OCI-LY1 (cell line): ENCODE measurements at regions not wholly inside any gene's neighbourhood (a gene's known extent, or its start where the extent isn't known, plus 50 kb on each side); places are given as distances from the start of the nearest gene placed in this dataset.

Source experiments
- H2AFZ ChIP-seq: fragments of 200-600 bp; sonication (generic), shearing (Covaris generic); 2 replicates; pipeline ENCODE4 v1.6.0; 2014; ENCODE audit warnings: antibody characterized with exemption, mild to moderate bottlenecking, low read length
- H3F3A ChIP-seq: fragments of 200-600 bp; sonication (generic), shearing (Covaris generic); 2 replicates; pipeline ENCODE4 v1.6.0; 2014; ENCODE audit warnings: mild to moderate bottlenecking, antibody characterized with exemption, low read length, moderate library complexity; ENCODE audit not compliant: insufficient read depth
- H3K27ac ChIP-seq: fragments of 200-600 bp; sonication (generic); 2 replicates; pipeline ENCODE4 v1.5.1; 2014; ENCODE audit warnings: low read length, mixed run types, mild to moderate bottlenecking, low read depth; ENCODE audit not compliant: poor library complexity, severe bottlenecking
- H3K27me3 ChIP-seq: fragments of 200-600 bp; sonication (generic); 2 replicates; pipeline ENCODE4 v1.6.0; 2014; ENCODE audit warnings: antibody characterized with exemption, mild to moderate bottlenecking, low read length, moderate library complexity; ENCODE audit not compliant: insufficient read depth
- H3K36me3 ChIP-seq: fragments of 200-600 bp; sonication (generic); 2 replicates; pipeline ENCODE4 v1.6.1; 2014; ENCODE audit warnings: mild to moderate bottlenecking, antibody characterized with exemption, low read length, moderate library complexity, mixed read lengths; ENCODE audit not compliant: insufficient read depth
- H3K4me1 ChIP-seq: fragments of 200-600 bp; sonication (generic); 2 replicates; pipeline ENCODE4 v1.5.1; 2014; ENCODE audit warnings: mild to moderate bottlenecking, low read length, moderate library complexity; ENCODE audit not compliant: insufficient read depth, severe bottlenecking
- H3K4me2 ChIP-seq: fragments of 200-600 bp; sonication (generic), shearing (Covaris generic); 2 replicates; pipeline ENCODE4 v1.6.1; 2014; ENCODE audit warnings: low read length
- H3K4me3 ChIP-seq: fragments of 200-600 bp; sonication (generic); 2 replicates; pipeline ENCODE4 v1.5.1; 2014; ENCODE audit warnings: low read length, low read depth, mild to moderate bottlenecking, mixed read lengths; ENCODE audit not compliant: poor library complexity, severe bottlenecking
- H3K79me2 ChIP-seq: fragments of 200-600 bp; shearing (Covaris generic); 2 replicates; pipeline ENCODE4 v1.6.1; 2016; ENCODE audit warnings: mixed run types, low read length, mixed read lengths; ENCODE audit not compliant: insufficient read depth
- H3K9ac ChIP-seq: fragments of 200-600 bp; sonication (generic), shearing (Covaris generic); 2 replicates; pipeline ENCODE4 v1.6.1; 2014; ENCODE audit warnings: mild to moderate bottlenecking, low read length, mixed read lengths
- H3K9me2 ChIP-seq: fragments of 200-600 bp; sonication (generic), shearing (Covaris generic); 2 replicates; pipeline ENCODE4 v1.6.1; 2014; ENCODE audit warnings: low read depth, mild to moderate bottlenecking, low read length, mixed read lengths
- H3K9me3 ChIP-seq: fragments of 200-600 bp; shearing (Covaris generic); 2 replicates; pipeline ENCODE4 v1.6.1; 2014; ENCODE audit warnings: low read length, mixed read lengths
- H4K20me1 ChIP-seq: fragments of 200-600 bp; sonication (generic), shearing (Covaris generic); 2 replicates; pipeline ENCODE4 v1.6.0; 2016; ENCODE audit warnings: mild to moderate bottlenecking, low read length; ENCODE audit not compliant: insufficient read depth
- CTCF ChIP-seq: fragments of 200-600 bp; sonication (generic), shearing (Covaris generic); IDR thresholded peaks from 2 replicates; pipeline ENCODE4 v1.5.1; 2017; ENCODE audit warnings: mild to moderate bottlenecking, antibody characterized with exemption, low read length, moderate library complexity, mixed read lengths
- EZH2 ChIP-seq: fragments of 200-600 bp; sonication (generic), shearing (Covaris generic); IDR thresholded peaks from 2 replicates; pipeline ENCODE4 v1.8.0; 2017; ENCODE audit warnings: borderline replicate concordance, mixed run types, mild to moderate bottlenecking, antibody characterized with exemption, low read length, moderate library complexity, mixed read lengths

GRCh38 chr1:221794079-221794670 is 52.3 kb upstream of the DUSP10 start:
- H3K79me2 ChIP-seq, result no peaks in the 10 kb centered on the region
- H2AFZ ChIP-seq, result peak overlapping the region; percentile 40; the same call in 1 of the 2 replicates
- H3K9ac ChIP-seq, result no peak overlapping the region
- TF ChIP-seq CTCF, result no peak
- no peak for TF ChIP-seq EZH2
- H3K27me3 ChIP-seq, result no peaks in the 10 kb centered on the region
- peaks cover 16% of the 10 kb centered on the region for H3K4me1 ChIP-seq
- no peaks in the 10 kb centered on the region for H3F3A ChIP-seq
- no peaks in the 10 kb centered on the region for H3K9me3 ChIP-seq
- H3K4me3 ChIP-seq, result no peak overlapping the region
- peak overlapping the region; percentile 31; the same call in 1 of the 2 replicates for H3K4me2 ChIP-seq
- H3K27ac ChIP-seq, result no peak overlapping the region
- no peaks in the 10 kb centered on the region for H3K36me3 ChIP-seq
- H4K20me1 ChIP-seq, result no peaks in the 10 kb centered on the region
- no peaks in the 10 kb centered on the region for H3K9me2 ChIP-seq

GRCh38 chr1:221793439-221794078 is 51.7 kb upstream of the DUSP10 start:
- Histone ChIP-seq H3K9me3 (no peaks in the 10 kb centered on the region), H4K20me1 (no peaks in the 10 kb centered on the region), H3K79me2 (no peaks in the 10 kb centered on the region), H3K4me3 (no peak overlapping the region), H2AFZ (peak overlapping the region; percentile 40; the same call in 1 of the 2 replicates), H3K36me3 (no peaks in the 10 kb centered on the region), H3K4me2 (peak overlapping the region; percentile 31; the same call in 1 of the 2 replicates), H3K27ac (no peak overlapping the region), H3K27me3 (no peaks in the 10 kb centered on the region), H3F3A (no peaks in the 10 kb centered on the region), H3K9me2 (no peaks in the 10 kb centered on the region), H3K4me1 (peaks cover 16% of the 10 kb centered on the region), H3K9ac (no peak overlapping the region)
- TF ChIP-seq EZH2 (no peak), CTCF (no peak)

GRCh38 chr1:221791846-221792245 is 50.0 kb upstream of the DUSP10 start:
- H3K4me3 ChIP-seq, result no peak overlapping the region
- peaks cover 16% of the 10 kb centered on the region for H3K4me1 ChIP-seq
- H2AFZ ChIP-seq, result no peak overlapping the region
- H3K9ac ChIP-seq, result no peak overlapping the region
- H3K79me2 ChIP-seq, result no peaks in the 10 kb centered on the region
- no peaks in the 10 kb centered on the region for H3K9me3 ChIP-seq
- H3K27ac ChIP-seq, result no peak overlapping the region
- H3K27me3 ChIP-seq, result no peaks in the 10 kb centered on the region
- H4K20me1 ChIP-seq, result no peaks in the 10 kb centered on the region
- H3K9me2 ChIP-seq, result no peaks in the 10 kb centered on the region
- H3K36me3 ChIP-seq, result no peaks in the 10 kb centered on the region
- no peak overlapping the region for H3K4me2 ChIP-seq
- TF ChIP-seq EZH2, result no peak
- TF ChIP-seq CTCF, result no peak
- H3F3A ChIP-seq, result no peaks in the 10 kb centered on the region
